Endothelial cell of umbilical vein (primary cell): ENCODE measurements at regions not wholly inside any gene's neighbourhood (a gene's known extent, or its start where the extent isn't known, plus 50 kb on each side); places are given as distances from the start of the nearest gene placed in this dataset.

Experiments
- BruUV-seq: library from RNA; stranded (reverse); fragments of 400-500 nt; replicated peaks from 2 replicates; lab custom pipeline; 2021; lab: Mats Ljungman, UMichigan
- CTCF ChIA-PET: fragments of 300-600, 350-600 bp; sonication (Branson Sonifier 250); formaldehyde crosslinking; loops from one replicate; lab custom pipeline; 2021; ENCODE audit warnings: antibody characterized with exemption, inconsistent platforms; lab: Charles Lee
- POLR2A ChIA-PET: fragments of 300-600, 350-600 bp; sonication (Branson Sonifier 250); formaldehyde crosslinking; loops from one replicate; lab custom pipeline; 2021; ENCODE audit warnings: antibody characterized with exemption, inconsistent platforms; lab: Charles Lee
- DNase-seq: peaks from one replicate; pipeline ENCODE4 v3.0.0-alpha.2; 2011; ENCODE audit warnings: low read depth, low spot score
- FAIRE-seq: peaks from 2 replicates; lab custom pipeline; 2011; peaks lifted over from hg19 to GRCh38; lab: Jason Lieb, UNC
- H2AFZ ChIP-seq: 2 replicates; pipeline ENCODE4 v1.6.0; 2012; ENCODE audit warnings: low read depth, low read length, control low read depth, inconsistent platforms
- H3K27ac ChIP-seq: 2 replicates; pipeline ENCODE4 v1.5.1; 2011; ENCODE audit warnings: low read depth, mild to moderate bottlenecking, control low read depth, low read length, moderate library complexity; ENCODE audit not compliant: insufficient read depth
- H3K27me3 ChIP-seq, 2 experiments: 2 replicates each; pipeline versions ENCODE4 v1.6.0 to v1.6.1; 2011; ENCODE audit warnings: low read length in 2 of 2, mixed read lengths in 1 of 2; ENCODE audit not compliant: control insufficient read depth in 2 of 2, insufficient read depth in 2 of 2
- H3K36me3 ChIP-seq, 2 experiments: 2 replicates in 1 of 2; 3 replicates in 1 of 2; pipeline ENCODE4 v1.5.1; 2011; ENCODE audit warnings: low read length in 2 of 2, mild to moderate bottlenecking in 1 of 2, moderate library complexity in 1 of 2; ENCODE audit not compliant: control insufficient read depth in 2 of 2, insufficient read depth in 2 of 2; ENCODE audit errors: extremely low read depth in 1 of 2
- H3K4me1 ChIP-seq: 3 replicates; pipeline ENCODE4 v1.5.1; 2011; ENCODE audit warnings: mild to moderate bottlenecking, low read length; ENCODE audit not compliant: control insufficient read depth, insufficient read depth; ENCODE audit errors: extremely low read depth
- H3K4me2 ChIP-seq: 2 replicates; pipeline ENCODE4 v1.6.1; 2011; ENCODE audit warnings: low read length, control low read depth, mixed read lengths; ENCODE audit not compliant: insufficient read depth
- H3K4me3 ChIP-seq, 3 experiments: fragments of 200-600 bp in 1 of 3; sonication (generic), shearing (Covaris generic) in 1 of 3; replicated peaks in 1 of 3; 2 replicates each; pipeline ENCODE4 v1.5.1; 2011 to 2016; ENCODE audit warnings: control low read depth in 3 of 3, low read length in 3 of 3, mild to moderate bottlenecking in 2 of 3, inconsistent platforms in 1 of 3, low read depth in 1 of 3, moderate library complexity in 1 of 3; ENCODE audit not compliant: insufficient read depth in 1 of 3
- H3K79me2 ChIP-seq: 2 replicates; pipeline ENCODE4 v1.6.0; 2012; ENCODE audit warnings: low read length, inconsistent platforms; ENCODE audit not compliant: control insufficient read depth, insufficient read depth
- H3K9ac ChIP-seq: replicated peaks from 2 replicates; pipeline ENCODE3; 2011; ENCODE audit warnings: low read length, control low read depth; ENCODE audit not compliant: insufficient read depth; ENCODE audit errors: extremely low read depth
- H3K9me1 ChIP-seq: replicated peaks from 3 replicates; pipeline ENCODE4 v1.6.0; 2011; ENCODE audit warnings: mild to moderate bottlenecking, low read length; ENCODE audit not compliant: control insufficient read depth, insufficient read depth; ENCODE audit errors: extremely low read depth
- H3K9me3 ChIP-seq: replicated peaks from 2 replicates; pipeline ENCODE4 v1.5.1; 2012; ENCODE audit warnings: low read length, inconsistent platforms; ENCODE audit not compliant: control insufficient read depth, insufficient read depth
- H4K20me1 ChIP-seq: replicated peaks from 2 replicates; pipeline ENCODE3; 2011; ENCODE audit warnings: mild to moderate bottlenecking, low read length; ENCODE audit not compliant: control insufficient read depth, insufficient read depth; ENCODE audit errors: extremely low read depth
- EZH2 ChIP-seq: IDR thresholded peaks from 2 replicates; pipeline ENCODE4 v1.6.1; 2012; ENCODE audit warnings: borderline replicate concordance, low read depth, mild to moderate bottlenecking, moderate library complexity, low read length, inconsistent platforms; ENCODE audit not compliant: severe bottlenecking
- FOS ChIP-seq: IDR thresholded peaks from 2 replicates; pipeline ENCODE4 v1.6.1; 2011; ENCODE audit warnings: mild to moderate bottlenecking, low read length, moderate library complexity, borderline replicate concordance; ENCODE audit not compliant: insufficient read depth
- GATA2 ChIP-seq: IDR thresholded peaks from 2 replicates; pipeline ENCODE4 v1.7.0; 2011; ENCODE audit warnings: low read depth, mild to moderate bottlenecking, moderate library complexity, mixed read lengths, low read length; ENCODE audit not compliant: insufficient read length, insufficient read depth
- JUN ChIP-seq: IDR thresholded peaks from 2 replicates; pipeline ENCODE4 v1.6.1; 2011; ENCODE audit warnings: borderline replicate concordance, low read depth; ENCODE audit not compliant: insufficient read length, insufficient read depth
- MAX ChIP-seq: IDR thresholded peaks from 2 replicates; pipeline ENCODE4 v1.6.1; 2011; ENCODE audit not compliant: insufficient read depth, insufficient read length
- MYC ChIP-seq: IDR thresholded peaks from one replicate; pipeline ENCODE4 v1.6.1; 2011; ENCODE audit warnings: mild to moderate bottlenecking, low read depth, low read length
- POLR2A ChIP-seq: IDR thresholded peaks from 2 replicates; pipeline ENCODE4 v1.6.1; 2012; ENCODE audit warnings: low read depth, mild to moderate bottlenecking, control low read depth, low read length
- POLR2AphosphoS5 ChIP-seq: IDR thresholded peaks from 2 replicates; pipeline ENCODE4 v1.6.1; 2012; ENCODE audit warnings: low read depth, mild to moderate bottlenecking, control low read depth, low read length, moderate library complexity; ENCODE audit not compliant: insufficient read depth
- dilution Hi-C: fragments of 300-500 bp; cut with MboI; formaldehyde crosslinking; loops from one replicate; pipeline ENCODE4 v1.15.0; 2019; ENCODE audit warnings: low sequenced_read_pairs; ENCODE audit not compliant: extremely low pct_ligation_motif_present
- intact Hi-C: fragments of 100-400 bp; cut with micrococcal nuclease; formaldehyde crosslinking; loops from one replicate; pipeline ENCODE4 v1.10.0; 2022
- TF ChIP-seq, protein P1 (sequence below), 2 donors: IDR thresholded peaks; 1 replicate in 1 of 2; 2 replicates in 1 of 2; pipeline ENCODE4 v1.5.1; 2011; ENCODE audit warnings: low read length in 2 of 2, mild to moderate bottlenecking in 2 of 2, moderate library complexity in 2 of 2, control low read depth in 1 of 2, inconsistent platforms in 1 of 2, low read depth in 1 of 2; ENCODE audit not compliant: insufficient read depth in 1 of 2; ENCODE audit errors: extremely low read depth in 1 of 2

DNA sequence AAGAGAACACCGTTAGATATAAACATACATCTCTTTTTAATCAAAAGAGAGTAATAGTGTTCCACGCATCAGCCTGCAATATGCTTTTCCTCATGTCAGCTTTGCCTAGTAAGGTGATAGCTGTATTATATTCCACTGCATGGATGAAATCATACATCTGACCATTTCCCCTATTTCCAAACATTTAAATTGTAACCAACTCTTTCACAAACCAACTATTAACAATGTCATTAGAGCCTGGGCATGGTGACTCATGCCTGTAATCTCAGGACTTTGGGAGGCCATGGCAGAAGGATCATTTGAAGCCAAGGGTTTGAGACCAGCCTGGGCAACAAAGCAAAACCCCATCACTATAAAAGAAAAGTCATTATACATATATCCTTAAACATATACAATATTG, 284.8 kb downstream of the BCL11A start:
- no peaks in the 10 kb centered on the region for H3K27me3 ChIP-seq
- no peaks in the 10 kb centered on the region for H4K20me1 ChIP-seq
- peaks cover 10% of the 10 kb centered on the region for H3K9me3 ChIP-seq
- H3K27ac ChIP-seq: no peak overlapping the region
- no peaks in the 10 kb centered on the region for H3K4me1 ChIP-seq
- no peak for DNase-seq
- no TSS peak for BruUV-seq
- FAIRE-seq: no peak
- POLR2A ChIA-PET: no interaction called here
- no peaks in the 10 kb centered on the region for H3K36me3 ChIP-seq
- no peak overlapping the region for H2AFZ ChIP-seq
- dilution Hi-C loops (no loop called here), intact Hi-C loops (no loop called here)
- H3K4me2 ChIP-seq: no peak overlapping the region
- H3K9me1 ChIP-seq: no peaks in the 10 kb centered on the region
- CTCF ChIA-PET: no interaction called here
- H3K9ac ChIP-seq: no peak overlapping the region
- no peak overlapping the region for H3K4me3 ChIP-seq
- TF ChIP-seq POLR2AphosphoS5 (no peak), JUN (no peak), MAX (no peak), FOS (no peak), POLR2A (no peak), GATA2 (no peak), MYC (no peak), EZH2 (no peak)
- TF ChIP-seq, protein P1, sequence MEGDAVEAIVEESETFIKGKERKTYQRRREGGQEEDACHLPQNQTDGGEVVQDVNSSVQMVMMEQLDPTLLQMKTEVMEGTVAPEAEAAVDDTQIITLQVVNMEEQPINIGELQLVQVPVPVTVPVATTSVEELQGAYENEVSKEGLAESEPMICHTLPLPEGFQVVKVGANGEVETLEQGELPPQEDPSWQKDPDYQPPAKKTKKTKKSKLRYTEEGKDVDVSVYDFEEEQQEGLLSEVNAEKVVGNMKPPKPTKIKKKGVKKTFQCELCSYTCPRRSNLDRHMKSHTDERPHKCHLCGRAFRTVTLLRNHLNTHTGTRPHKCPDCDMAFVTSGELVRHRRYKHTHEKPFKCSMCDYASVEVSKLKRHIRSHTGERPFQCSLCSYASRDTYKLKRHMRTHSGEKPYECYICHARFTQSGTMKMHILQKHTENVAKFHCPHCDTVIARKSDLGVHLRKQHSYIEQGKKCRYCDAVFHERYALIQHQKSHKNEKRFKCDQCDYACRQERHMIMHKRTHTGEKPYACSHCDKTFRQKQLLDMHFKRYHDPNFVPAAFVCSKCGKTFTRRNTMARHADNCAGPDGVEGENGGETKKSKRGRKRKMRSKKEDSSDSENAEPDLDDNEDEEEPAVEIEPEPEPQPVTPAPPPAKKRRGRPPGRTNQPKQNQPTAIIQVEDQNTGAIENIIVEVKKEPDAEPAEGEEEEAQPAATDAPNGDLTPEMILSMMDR (IDR thresholded peaks at IDR 0.05; ENCODE audit: extremely low read depth in 1 of 2, insufficient read depth in 1 of 2, low read depth in 1 of 2, low read length in 2 of 2): no peak
- no peaks in the 10 kb centered on the region for H3K79me2 ChIP-seq
